ENCODE measurements at regions not wholly inside any gene's neighbourhood (a gene's known extent, or its start where the extent isn't known, plus 50 kb on each side); places are given as distances from the start of the nearest gene placed in this dataset.

DNA sequence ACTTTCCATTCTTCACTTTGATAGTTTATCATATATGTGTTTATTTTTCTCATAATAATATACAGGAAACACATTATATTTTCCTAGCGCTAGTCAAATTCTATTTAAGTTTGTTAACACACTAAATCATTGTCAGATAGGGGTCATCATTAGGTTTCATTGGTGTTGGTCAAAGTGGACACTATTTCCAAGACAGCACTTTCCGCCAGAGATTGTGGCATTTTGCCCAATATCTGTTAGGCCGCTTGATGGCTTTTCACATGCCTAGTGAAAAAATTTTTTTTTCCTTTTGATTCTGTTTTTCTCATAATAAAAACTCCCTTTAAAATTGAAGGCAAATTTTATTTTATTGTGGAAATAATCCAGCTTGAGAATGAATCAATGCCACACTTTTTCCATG lies 495.4 kb upstream of the AKR1E2 start:
- H3K9me3 ChIP-seq (ENCODE audit: control insufficient read depth in 2 of 2, low read length in 2 of 2): peaks cover 16 to 19% of the 10 kb centered on the region in 2 experiments

DNA sequence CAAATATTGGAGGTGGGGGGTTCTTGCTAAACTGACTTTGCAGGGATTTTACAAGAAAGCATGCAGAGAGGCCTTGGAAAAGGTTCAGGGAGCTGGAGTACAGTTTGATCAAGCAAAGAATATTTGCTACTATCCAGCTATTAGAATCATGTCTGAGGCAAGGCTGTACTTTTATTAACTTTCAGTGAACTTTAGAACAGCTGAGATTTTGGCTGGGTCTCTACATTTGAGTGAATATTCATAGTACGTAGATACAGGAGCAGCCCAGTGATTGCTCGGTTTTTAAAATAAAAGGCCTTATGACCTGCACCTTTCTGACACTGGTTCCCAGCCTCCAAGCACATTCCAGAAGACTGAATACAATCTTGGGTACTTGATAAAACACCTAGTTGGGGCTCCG lies 496.8 kb upstream of the AKR1E2 start:
- no peaks in the 10 kb centered on the region for H3K4me1 Mint-ChIP-seq
- no peak overlapping the region for H3K4me3 ChIP-seq (ENCODE audit: low read depth, low read length)
- H3K36me3 ChIP-seq (ENCODE audit: control insufficient read depth, insufficient read depth, low read length): no peaks in the 10 kb centered on the region
- peaks cover 7% of the 10 kb centered on the region for H3K27me3 Mint-ChIP-seq
- peaks cover 13 to 19% of the 10 kb centered on the region in 2 experiments for H3K9me3 ChIP-seq (ENCODE audit: control insufficient read depth in 2 of 2, low read length in 2 of 2)
- peaks cover 0 to 2% (median 0%) of the 10 kb centered on the region in 7 donors for H3K9me3 Mint-ChIP-seq
- H3K4me1 ChIP-seq (ENCODE audit: control insufficient read depth, insufficient read depth, low read length, poor library complexity, severe bottlenecking): no peaks in the 10 kb centered on the region
- no peak for DNase-seq
- no peak for ATAC-seq (ENCODE audit: low read depth in 2 of 2)
- H3K4me3 Mint-ChIP-seq: no peak overlapping the region
- H3K27me3 ChIP-seq (ENCODE audit: control insufficient read depth, insufficient read depth, low read length): no peaks in the 10 kb centered on the region
- H3K27ac Mint-ChIP-seq: no peak overlapping the region
- H3K27ac ChIP-seq (ENCODE audit: insufficient read depth, low read length, poor library complexity, severe bottlenecking): no peak overlapping the region
- H3K36me3 Mint-ChIP-seq: no peaks in the 10 kb centered on the region

More for the DNA sequence above, 495.4 kb upstream of the AKR1E2 start:
- Histone ChIP-seq H3K27me3 (ENCODE audit: control insufficient read depth, insufficient read depth, low read length) (no peaks in the 10 kb centered on the region), H3K36me3 (ENCODE audit: control insufficient read depth, insufficient read depth, low read length) (no peaks in the 10 kb centered on the region), H3K27ac (ENCODE audit: insufficient read depth, low read length, poor library complexity, severe bottlenecking) (no peak overlapping the region), H3K4me3 (ENCODE audit: low read depth, low read length) (no peak overlapping the region), H3K4me1 (ENCODE audit: control insufficient read depth, insufficient read depth, low read length, poor library complexity, severe bottlenecking) (no peaks in the 10 kb centered on the region)
- Mint-ChIP-seq H3K27ac (no peak overlapping the region), H3K4me3 (no peak overlapping the region), H3K27me3 (peaks cover 4% of the 10 kb centered on the region), H3K9me3 (peaks cover 0 to 2% (median 0%) of the 10 kb centered on the region in 7 donors), H3K4me1 (no peaks in the 10 kb centered on the region), H3K36me3 (no peaks in the 10 kb centered on the region)
- no peak for DNase-seq
- ATAC-seq (ENCODE audit: low read depth in 2 of 2): no peak

DNA sequence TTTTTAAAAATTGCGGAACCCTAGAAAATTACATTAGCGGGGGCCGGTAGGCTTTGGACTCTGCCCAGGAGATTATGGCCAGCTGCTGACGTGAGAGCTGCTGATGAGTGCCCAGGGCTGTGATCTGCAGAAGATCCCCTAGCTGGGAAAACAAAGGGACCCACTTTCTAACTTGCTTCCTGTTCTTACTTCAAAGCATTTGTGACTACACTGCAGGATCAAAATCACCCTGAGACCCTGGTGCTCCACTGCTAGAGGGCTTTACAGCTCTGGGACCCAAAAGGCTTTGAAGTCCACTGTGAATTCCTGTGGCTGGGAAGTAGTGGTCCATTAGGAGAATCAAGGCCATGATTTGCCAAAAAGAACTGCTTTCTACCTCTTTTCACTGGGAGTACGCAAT lies 499.4 kb upstream of the AKR1E2 start:
- peaks cover 0 to 2% (median 0%) of the 10 kb centered on the region in 7 donors for H3K9me3 Mint-ChIP-seq
- H3K4me1 ChIP-seq (ENCODE audit: control insufficient read depth, insufficient read depth, low read length, poor library complexity, severe bottlenecking): no peaks in the 10 kb centered on the region
- no peak for ATAC-seq (ENCODE audit: low read depth in 2 of 2)

DNA sequence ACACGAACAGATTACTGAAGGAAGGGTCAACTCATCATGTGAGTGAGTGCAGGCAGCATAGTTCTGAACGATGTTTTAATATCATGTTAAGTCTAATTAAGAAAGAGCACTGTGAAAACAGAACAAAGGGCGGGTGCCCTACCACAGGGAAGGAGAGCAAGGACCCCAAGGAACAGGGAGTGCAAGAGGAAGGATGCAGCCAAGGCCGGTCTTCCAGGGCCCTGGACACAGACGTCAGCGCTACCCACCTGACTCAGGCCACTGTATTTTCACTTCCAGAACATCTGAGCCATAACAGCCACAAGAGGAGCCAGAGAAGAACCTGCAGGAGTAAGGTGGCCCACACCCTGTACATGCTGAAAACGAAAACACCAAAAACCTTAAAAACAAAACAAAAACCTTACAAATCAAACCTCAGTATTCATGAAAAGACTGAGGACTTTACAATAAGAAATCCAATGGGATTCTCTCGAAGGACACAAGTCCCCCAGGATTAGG lies 506.1 kb upstream of the AKR1E2 start:
- Histone ChIP-seq H3K36me3 (ENCODE audit: control insufficient read depth, insufficient read depth, low read length) (no peaks in the 10 kb centered on the region), H3K4me3 (ENCODE audit: low read depth, low read length) (no peak overlapping the region), H3K27ac (ENCODE audit: insufficient read depth, low read length, poor library complexity, severe bottlenecking) (no peak overlapping the region), H3K9me3 (ENCODE audit: control insufficient read depth in 2 of 2, low read length in 2 of 2) (no peaks in the 10 kb centered on the region), H3K4me1 (ENCODE audit: control insufficient read depth, insufficient read depth, low read length, poor library complexity, severe bottlenecking) (no peaks in the 10 kb centered on the region), H3K27me3 (ENCODE audit: control insufficient read depth, insufficient read depth, low read length) (no peaks in the 10 kb centered on the region)
- H3K27me3 Mint-ChIP-seq: peaks cover 9% of the 10 kb centered on the region
- DNase-seq: no peak
- H3K9me3 Mint-ChIP-seq: peaks cover 0 to 2% (median 0%) of the 10 kb centered on the region in 7 donors
- no peak overlapping the region for H3K27ac Mint-ChIP-seq
- H3K36me3 Mint-ChIP-seq: no peaks in the 10 kb centered on the region
- no peak for ATAC-seq (ENCODE audit: low read depth in 2 of 2)
- H3K4me3 Mint-ChIP-seq: no peak overlapping the region
- peaks cover 0 to 2% (median 0%) of the 10 kb centered on the region in 4 donors for H3K4me1 Mint-ChIP-seq

More for the DNA sequence above, 499.4 kb upstream of the AKR1E2 start:
- Histone ChIP-seq H3K27ac (ENCODE audit: insufficient read depth, low read length, poor library complexity, severe bottlenecking) (no peak overlapping the region), H3K4me3 (ENCODE audit: low read depth, low read length) (no peak overlapping the region), H3K9me3 (ENCODE audit: control insufficient read depth in 2 of 2, low read length in 2 of 2) (no peaks in the 10 kb centered on the region), H3K27me3 (ENCODE audit: control insufficient read depth, insufficient read depth, low read length) (no peaks in the 10 kb centered on the region), H3K36me3 (ENCODE audit: control insufficient read depth, insufficient read depth, low read length) (no peaks in the 10 kb centered on the region)
- DNase-seq: no peak
- no peaks in the 10 kb centered on the region for H3K4me1 Mint-ChIP-seq
- H3K27me3 Mint-ChIP-seq: peaks cover 13% of the 10 kb centered on the region
- H3K4me3 Mint-ChIP-seq: no peak overlapping the region
- H3K36me3 Mint-ChIP-seq: no peaks in the 10 kb centered on the region
- no peak overlapping the region for H3K27ac Mint-ChIP-seq

DNA sequence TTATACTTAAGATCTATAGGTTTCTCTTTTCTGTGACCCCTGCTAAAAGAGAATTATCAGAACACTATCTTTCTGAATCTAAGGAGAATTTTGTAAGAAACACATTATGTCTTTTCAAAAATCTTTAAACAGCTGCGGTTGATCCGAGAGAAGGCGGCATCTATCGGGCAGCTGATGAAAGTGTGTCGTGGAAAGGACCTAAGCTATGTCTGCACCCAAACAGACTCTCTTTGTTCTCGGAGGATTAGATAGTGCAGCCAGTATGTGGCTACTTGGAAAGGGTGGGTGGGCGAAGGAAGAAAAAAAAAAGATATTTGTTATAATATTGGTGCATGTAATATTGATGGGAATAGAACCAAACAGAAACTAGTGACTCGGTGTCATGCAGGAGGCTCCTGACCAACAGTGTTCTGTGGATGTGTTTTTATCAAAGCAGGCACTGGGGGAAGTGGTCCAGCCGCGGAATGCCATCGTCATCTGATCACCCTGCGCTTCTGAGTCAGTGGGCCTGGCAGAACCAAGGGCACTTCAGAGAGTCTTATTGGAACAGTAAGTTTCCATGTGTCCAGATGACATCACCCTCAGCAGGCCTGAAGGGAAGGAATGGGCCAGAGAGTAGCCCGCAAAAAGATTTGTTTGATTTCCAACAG lies 509.7 kb upstream of the AKR1E2 start:
- Mint-ChIP-seq H3K4me3 (no peak overlapping the region), H3K9me3 (no peaks in the 10 kb centered on the region), H3K36me3 (no peaks in the 10 kb centered on the region)

DNA sequence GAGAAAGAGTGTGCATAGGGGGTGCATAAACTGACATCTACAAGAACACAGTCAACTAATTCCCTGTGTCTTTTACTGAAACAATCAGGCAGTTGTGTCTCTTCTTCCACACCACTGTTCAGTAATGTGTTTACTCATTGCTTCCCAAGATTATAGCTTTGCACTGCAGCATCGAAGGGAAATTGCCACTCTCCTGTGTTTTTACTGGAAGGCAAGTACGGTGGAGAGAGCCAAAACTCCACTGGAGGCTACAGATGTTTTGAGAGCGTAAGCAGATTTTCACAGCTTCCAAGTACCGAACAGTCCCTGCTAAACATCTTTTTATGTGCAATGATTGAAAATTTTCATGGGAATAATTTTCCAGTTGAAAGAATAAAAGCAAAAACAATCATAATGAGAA lies 510.5 kb upstream of the AKR1E2 start:
- Histone ChIP-seq H3K4me1 (ENCODE audit: control insufficient read depth, insufficient read depth, low read length, poor library complexity, severe bottlenecking) (no peaks in the 10 kb centered on the region), H3K27me3 (ENCODE audit: control insufficient read depth, insufficient read depth, low read length) (no peaks in the 10 kb centered on the region), H3K27ac (ENCODE audit: insufficient read depth, low read length, poor library complexity, severe bottlenecking) (no peak overlapping the region), H3K36me3 (ENCODE audit: control insufficient read depth, insufficient read depth, low read length) (no peaks in the 10 kb centered on the region), H3K9me3 (ENCODE audit: control insufficient read depth in 2 of 2, low read length in 2 of 2) (no peaks in the 10 kb centered on the region), H3K4me3 (ENCODE audit: low read depth, low read length) (no peak overlapping the region)
- Mint-ChIP-seq H3K27me3 (no peaks in the 10 kb centered on the region), H3K36me3 (no peaks in the 10 kb centered on the region), H3K9me3 (no peaks in the 10 kb centered on the region), H3K4me1 (peaks cover 0 to 2% (median 0%) of the 10 kb centered on the region in 4 donors), H3K4me3 (no peak overlapping the region), H3K27ac (no peak overlapping the region)
- DNase-seq (no peak), ATAC-seq (ENCODE audit: low read depth in 2 of 2) (no peak)

More for the DNA sequence above, 509.7 kb upstream of the AKR1E2 start:
- Histone ChIP-seq H3K36me3 (ENCODE audit: control insufficient read depth, insufficient read depth, low read length) (no peaks in the 10 kb centered on the region), H3K27me3 (ENCODE audit: control insufficient read depth, insufficient read depth, low read length) (no peaks in the 10 kb centered on the region), H3K9me3 (ENCODE audit: control insufficient read depth in 2 of 2, low read length in 2 of 2) (no peaks in the 10 kb centered on the region), H3K4me1 (ENCODE audit: control insufficient read depth, insufficient read depth, low read length, poor library complexity, severe bottlenecking) (no peaks in the 10 kb centered on the region), H3K4me3 (ENCODE audit: low read depth, low read length) (no peak overlapping the region), H3K27ac (ENCODE audit: insufficient read depth, low read length, poor library complexity, severe bottlenecking) (no peak overlapping the region)
- ATAC-seq (ENCODE audit: low read depth in 2 of 2): no peak
- Mint-ChIP-seq H3K27ac (no peak overlapping the region), H3K27me3 (no peaks in the 10 kb centered on the region), H3K4me1 (peaks cover 0 to 2% (median 0%) of the 10 kb centered on the region in 4 donors)
- DNase-seq: no peak

DNA sequence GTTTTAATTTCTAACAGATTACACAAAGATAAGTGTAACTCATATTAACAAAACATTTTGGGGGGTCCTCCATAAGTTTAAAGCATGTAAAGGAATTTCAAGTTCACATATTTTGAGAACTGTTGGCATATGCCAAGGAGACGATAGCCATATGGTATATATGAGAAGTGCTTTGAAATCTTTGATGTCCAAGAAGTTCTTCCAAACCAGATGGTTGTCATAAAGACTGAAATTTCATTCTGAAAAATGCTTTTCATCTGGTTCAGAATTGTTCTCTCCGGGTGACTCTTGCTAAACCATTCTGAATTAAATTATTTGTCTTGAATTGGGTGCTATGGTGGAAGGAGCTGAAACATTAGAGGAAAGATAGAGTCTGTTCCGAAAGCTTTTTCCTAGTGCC lies 513.0 kb upstream of the AKR1E2 start:
- H3K36me3 Mint-ChIP-seq: no peaks in the 10 kb centered on the region
- Histone ChIP-seq H3K4me1 (ENCODE audit: control insufficient read depth, insufficient read depth, low read length, poor library complexity, severe bottlenecking) (no peaks in the 10 kb centered on the region), H3K27ac (ENCODE audit: insufficient read depth, low read length, poor library complexity, severe bottlenecking) (no peak overlapping the region), H3K36me3 (ENCODE audit: control insufficient read depth, insufficient read depth, low read length) (no peaks in the 10 kb centered on the region), H3K27me3 (ENCODE audit: control insufficient read depth, insufficient read depth, low read length) (no peaks in the 10 kb centered on the region), H3K4me3 (ENCODE audit: low read depth, low read length) (no peak overlapping the region), H3K9me3 (ENCODE audit: control insufficient read depth in 2 of 2, low read length in 2 of 2) (no peaks in the 10 kb centered on the region)
- ATAC-seq (ENCODE audit: low read depth in 2 of 2): no peak
- H3K27me3 Mint-ChIP-seq: peaks cover 10% of the 10 kb centered on the region
- H3K9me3 Mint-ChIP-seq: peaks cover 0 to 3% (median 0%) of the 10 kb centered on the region in 7 donors
- no peak overlapping the region for H3K27ac Mint-ChIP-seq
- DNase-seq: no peak
- H3K4me1 Mint-ChIP-seq: no peaks in the 10 kb centered on the region
- H3K4me3 Mint-ChIP-seq: no peak overlapping the region

All from CD4-positive, CD25-positive, alpha-beta regulatory T cell (primary cell).